ENCODE measurements at regions not wholly inside any gene's neighbourhood (a gene's known extent, or its start where the extent isn't known, plus 50 kb on each side); places are given as distances from the start of the nearest gene placed in this dataset. TPM values are rescaled to one million over a fixed set of nuclear protein-coding genes. Genes with fewer than 3 reads are reported as not detected.

DNA sequence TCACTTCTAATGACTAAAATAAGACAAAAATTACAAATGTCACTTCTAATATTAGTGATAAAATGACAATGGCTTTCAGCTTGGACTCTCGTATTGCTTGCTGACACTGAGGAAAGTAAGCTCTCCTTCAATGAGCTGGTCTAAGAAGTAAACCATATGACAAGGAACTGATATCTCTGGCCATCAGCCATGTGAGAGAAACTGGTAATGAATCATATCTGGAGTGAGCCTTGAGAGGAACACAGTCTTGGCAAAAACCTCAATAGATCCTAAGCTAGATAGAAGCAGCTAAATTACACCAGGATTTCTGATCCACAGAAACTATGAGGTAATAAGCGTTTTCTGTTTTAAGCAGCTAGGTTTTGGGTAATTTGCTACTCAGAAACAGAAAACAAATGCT is 1575.1 kb downstream of the OTOL1 start:
- peaks cover 8% of the 10 kb centered on the region for H3K9me3 ChIP-seq (ENCODE audit: low read depth, low read length)
- TF ChIP-seq, protein P1, sequence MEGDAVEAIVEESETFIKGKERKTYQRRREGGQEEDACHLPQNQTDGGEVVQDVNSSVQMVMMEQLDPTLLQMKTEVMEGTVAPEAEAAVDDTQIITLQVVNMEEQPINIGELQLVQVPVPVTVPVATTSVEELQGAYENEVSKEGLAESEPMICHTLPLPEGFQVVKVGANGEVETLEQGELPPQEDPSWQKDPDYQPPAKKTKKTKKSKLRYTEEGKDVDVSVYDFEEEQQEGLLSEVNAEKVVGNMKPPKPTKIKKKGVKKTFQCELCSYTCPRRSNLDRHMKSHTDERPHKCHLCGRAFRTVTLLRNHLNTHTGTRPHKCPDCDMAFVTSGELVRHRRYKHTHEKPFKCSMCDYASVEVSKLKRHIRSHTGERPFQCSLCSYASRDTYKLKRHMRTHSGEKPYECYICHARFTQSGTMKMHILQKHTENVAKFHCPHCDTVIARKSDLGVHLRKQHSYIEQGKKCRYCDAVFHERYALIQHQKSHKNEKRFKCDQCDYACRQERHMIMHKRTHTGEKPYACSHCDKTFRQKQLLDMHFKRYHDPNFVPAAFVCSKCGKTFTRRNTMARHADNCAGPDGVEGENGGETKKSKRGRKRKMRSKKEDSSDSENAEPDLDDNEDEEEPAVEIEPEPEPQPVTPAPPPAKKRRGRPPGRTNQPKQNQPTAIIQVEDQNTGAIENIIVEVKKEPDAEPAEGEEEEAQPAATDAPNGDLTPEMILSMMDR (IDR thresholded peaks at IDR 0.05; ENCODE audit: extremely low read depth, low read depth, low read length): no peak

More for the DNA sequence above, 1575.1 kb downstream of the OTOL1 start:
- H3K27ac ChIP-seq (ENCODE audit: low read depth, low read length): no peak overlapping the region
- H3K27me3 ChIP-seq (ENCODE audit: insufficient read depth, low read length): no peaks in the 10 kb centered on the region
- H4K20me1 ChIP-seq (ENCODE audit: insufficient read depth, low read length): no peaks in the 10 kb centered on the region
- DNase-seq (ENCODE audit: insufficient read length, low spot score, missing footprints): no peak
- no peaks in the 10 kb centered on the region for H3K4me1 ChIP-seq (ENCODE audit: insufficient read depth, low read length)
- H3K36me3 ChIP-seq (ENCODE audit: insufficient read depth, low read length): no peaks in the 10 kb centered on the region
- no peak overlapping the region for H3K4me2 ChIP-seq (ENCODE audit: insufficient read depth, low read length)
- H3K4me3 ChIP-seq (ENCODE audit: insufficient read depth, low read length): no peak overlapping the region
- H3K79me2 ChIP-seq (ENCODE audit: insufficient read depth, low read length): no peaks in the 10 kb centered on the region
- H2AFZ ChIP-seq (ENCODE audit: low read length): no peak overlapping the region

Small RNAs in the stretch of these regions (small RNA-seq; reads per million reads assigned to genes)
- gene AC128716.1: not detected

All from osteoblast (primary cell).